HepG2 (cell line): ENCODE measurements at regions not wholly inside any gene's neighbourhood (a gene's known extent, or its start where the extent isn't known, plus 50 kb on each side); places are given as distances from the start of the nearest gene placed in this dataset.

Source experiments
- ATAC-seq: fragments of 200-7000 bp; cut with Tn5 transposase; 3 replicates; pipeline ENCODE4 v1.9.1; 2020; ENCODE audit warnings: mild to moderate bottlenecking, moderate library complexity
- BruUV-seq: library from RNA; stranded (reverse); fragments of 400-500 nt; replicated peaks from 2 replicates; lab custom pipeline; 2021; lab: Mats Ljungman, UMichigan
- CTCF ChIA-PET: fragments of 300-600 bp; formaldehyde crosslinking; extraction: SDS; loops from one replicate; lab custom pipeline; 2021; ENCODE audit warnings: low total read pairs, inconsistent platforms, low intra/inter-chr PET ratio; lab: Yijun Ruan, JAX
- POLR2A ChIA-PET: fragments of 350-600 bp; sonication (Branson Sonifier 250); formaldehyde crosslinking; loops from one replicate; lab custom pipeline; 2020; ENCODE audit warnings: antibody characterized with exemption, inconsistent platforms; lab: Yijun Ruan, JAX
- DNase-seq: peaks from one replicate; pipeline ENCODE4 v3.0.0-alpha.2; 2015; ENCODE audit warnings: low spot score
- FAIRE-seq: peaks from 3 replicates; lab custom pipeline; 2011; peaks lifted over from hg19 to GRCh38; lab: Jason Lieb, UNC
- H2AFZ ChIP-seq: one replicate; pipeline ENCODE4 v1.6.1; 2011; ENCODE audit warnings: low read length, inconsistent platforms
- H3K27ac ChIP-seq: fragments of 300-600 bp; 3 replicates; pipeline ENCODE4 v1.8.0; 2011; ENCODE audit warnings: mixed run types, mild to moderate bottlenecking, mixed read lengths, low read length, inconsistent platforms; ENCODE audit not compliant: insufficient read depth; ENCODE audit errors: extremely low read length
- H3K27me3 ChIP-seq, 2 experiments: fragments of 200-600 bp in 1 of 2; 2 replicates in 1 of 2; 3 replicates in 1 of 2; pipeline versions ENCODE4 v1.6.0 to v1.8.0; 2011; ENCODE audit warnings: low read length in 2 of 2, mild to moderate bottlenecking in 2 of 2, moderate library complexity in 2 of 2, inconsistent platforms in 1 of 2; ENCODE audit not compliant: insufficient read depth in 2 of 2, control insufficient read depth in 1 of 2
- H3K36me3 ChIP-seq, 2 experiments: fragments of 200-600 bp in 1 of 2; replicated peaks in 1 of 2; 2 replicates in 1 of 2; 3 replicates in 1 of 2; pipeline versions ENCODE4 v1.5.1 to v1.8.0; 2011; ENCODE audit warnings: low read length in 2 of 2, inconsistent platforms in 1 of 2; ENCODE audit not compliant: insufficient read depth in 2 of 2, control insufficient read depth in 1 of 2
- H3K4me1 ChIP-seq: 2 replicates; pipeline ENCODE4 v1.5.1; 2012; ENCODE audit warnings: low read length, inconsistent platforms; ENCODE audit not compliant: insufficient read depth
- H3K4me2 ChIP-seq: 2 replicates; pipeline ENCODE4 v1.6.0; 2011; ENCODE audit warnings: low read depth, low read length, inconsistent platforms
- H3K4me3 ChIP-seq, 3 experiments: fragments of 200-600 bp in 1 of 3; sonication (generic), shearing (Covaris generic) in 1 of 3; replicated peaks in 1 of 3; 2 replicates each; pipeline ENCODE4 v1.5.1; 2011 to 2016; ENCODE audit warnings: low read length in 3 of 3, inconsistent platforms in 2 of 3, low read depth in 2 of 3, mild to moderate bottlenecking in 2 of 3, control low read depth in 1 of 3, mixed read lengths in 1 of 3; ENCODE audit not compliant: insufficient read depth in 1 of 3
- H3K79me2 ChIP-seq: one replicate; pipeline ENCODE4 v1.6.1; 2011; ENCODE audit warnings: low read length, inconsistent platforms; ENCODE audit not compliant: insufficient read depth
- H3K9ac ChIP-seq: 2 replicates; pipeline ENCODE4 v1.6.0; 2011; ENCODE audit warnings: mild to moderate bottlenecking, low read depth, low read length, inconsistent platforms; ENCODE audit not compliant: insufficient read depth
- H3K9me3 ChIP-seq: 2 replicates; pipeline ENCODE4 v1.5.1; 2012; ENCODE audit warnings: mild to moderate bottlenecking, low read length
- H4K20me1 ChIP-seq: 2 replicates; pipeline ENCODE4 v1.6.0; 2011; ENCODE audit warnings: inconsistent platforms, mild to moderate bottlenecking, low read length, moderate library complexity; ENCODE audit not compliant: insufficient read depth
- BCLAF1 ChIP-seq: fragments of 450-650 bp; IDR thresholded peaks from 2 replicates; pipeline ENCODE4 v1.6.1; 2017; ENCODE audit warnings: mild to moderate bottlenecking
- NCOR1 ChIP-seq: fragments of 200-600 bp; sonication (generic); IDR thresholded peaks from 2 replicates; pipeline ENCODE4 v1.7.0; 2017; ENCODE audit warnings: antibody characterized with exemption, low read length, borderline replicate concordance
- NFKBIZ ChIP-seq: IDR thresholded peaks from 2 replicates; pipeline ENCODE4 v1.6.1; 2018; ENCODE audit warnings: missing genetic modification reagents, missing compliant biosample characterization
- PLSCR1 ChIP-seq: sonication (generic); formaldehyde crosslinking; IDR thresholded peaks from 2 replicates; pipeline ENCODE4 v1.5.0; 2020; ENCODE audit warnings: missing genetic modification reagents, mild to moderate bottlenecking, borderline replicate concordance
- RFXAP ChIP-seq: sonication (generic); formaldehyde crosslinking; IDR thresholded peaks from 2 replicates; pipeline ENCODE4 v1.4.0; 2020; ENCODE audit warnings: missing genetic modification reagents, borderline replicate concordance
- SAP130 ChIP-seq: IDR thresholded peaks from 2 replicates; pipeline ENCODE4 v1.6.1; 2016; ENCODE audit warnings: low read depth
- SPEN ChIP-seq: sonication (generic); formaldehyde crosslinking; IDR thresholded peaks from 2 replicates; pipeline ENCODE4 v1.5.1; 2020; ENCODE audit warnings: low read depth, mild to moderate bottlenecking, missing genetic modification reagents
- ZFP90 ChIP-seq: sonication (generic); formaldehyde crosslinking; IDR thresholded peaks from 2 replicates; pipeline ENCODE4 v1.8.0; 2022; ENCODE audit warnings: missing genetic modification reagents, mild to moderate bottlenecking, inconsistent platforms, borderline replicate concordance
- ZNF296 ChIP-seq: sonication (generic); formaldehyde crosslinking; conservative IDR thresholded peaks from 2 replicates; pipeline ENCODE4 v1.5.0; 2020; ENCODE audit warnings: mild to moderate bottlenecking, missing genetic modification reagents
- ZNF773 ChIP-seq: sonication (generic); formaldehyde crosslinking; IDR thresholded peaks from 2 replicates; pipeline ENCODE4 v1.4.0; 2020; ENCODE audit warnings: missing genetic modification reagents, borderline replicate concordance
- ZSCAN9 ChIP-seq: IDR thresholded peaks from 2 replicates; pipeline ENCODE4 v1.6.1; 2016; ENCODE audit warnings: borderline replicate concordance
- WGBS: methylation state at CpG from one replicate; pipeline ENCODE4 v1.1.6; 2017; ENCODE audit warnings: low lambda C conversion rate; 5-methylcytosine and 5-hydroxymethylcytosine counted together
- in situ Hi-C: cut with HindIII; loops from 2 replicates; pipeline ENCODE4 v1.10.0; 2017; ENCODE audit warnings: low pct_unique_long_range_greater_than_20kb; ENCODE audit not compliant: extremely low pct_ligation_motif_present
- intact Hi-C: fragments of 100-400 bp; cut with micrococcal nuclease; formaldehyde crosslinking; loops from one replicate; pipeline ENCODE4 v1.10.0; 2022; ENCODE audit not compliant: unreplicated experiment
- TF ChIP-seq, protein P1 (sequence below): sonication (generic); formaldehyde crosslinking; IDR thresholded peaks from 2 replicates; pipeline ENCODE4 v1.5.1; 2020; ENCODE audit warnings: missing genetic modification reagents, mild to moderate bottlenecking, borderline replicate concordance
- TF ChIP-seq, protein P2 (sequence below): sonication (generic); formaldehyde crosslinking; IDR thresholded peaks from 2 replicates; pipeline ENCODE4 v1.4.0; 2020; ENCODE audit warnings: missing genetic modification reagents
- TF ChIP-seq, protein P3 (sequence below): sonication (generic); formaldehyde crosslinking; IDR thresholded peaks from 2 replicates; pipeline ENCODE4 v1.5.0; 2020; ENCODE audit warnings: mild to moderate bottlenecking, missing genetic modification reagents

GRCh38 chr18:42268798-42269197 lies 313.8 kb downstream of the PIK3C3 start (continued):
- TF ChIP-seq, protein P1, sequence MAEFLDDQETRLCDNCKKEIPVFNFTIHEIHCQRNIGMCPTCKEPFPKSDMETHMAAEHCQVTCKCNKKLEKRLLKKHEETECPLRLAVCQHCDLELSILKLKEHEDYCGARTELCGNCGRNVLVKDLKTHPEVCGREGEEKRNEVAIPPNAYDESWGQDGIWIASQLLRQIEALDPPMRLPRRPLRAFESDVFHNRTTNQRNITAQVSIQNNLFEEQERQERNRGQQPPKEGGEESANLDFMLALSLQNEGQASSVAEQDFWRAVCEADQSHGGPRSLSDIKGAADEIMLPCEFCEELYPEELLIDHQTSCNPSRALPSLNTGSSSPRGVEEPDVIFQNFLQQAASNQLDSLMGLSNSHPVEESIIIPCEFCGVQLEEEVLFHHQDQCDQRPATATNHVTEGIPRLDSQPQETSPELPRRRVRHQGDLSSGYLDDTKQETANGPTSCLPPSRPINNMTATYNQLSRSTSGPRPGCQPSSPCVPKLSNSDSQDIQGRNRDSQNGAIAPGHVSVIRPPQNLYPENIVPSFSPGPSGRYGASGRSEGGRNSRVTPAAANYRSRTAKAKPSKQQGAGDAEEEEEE (CRISPR knock-in tag): no peak
- TF ChIP-seq ZFP90 (no peak), BCLAF1 (no peak)

- Histone ChIP-seq H3K9me3 (no peaks in the 10 kb centered on the region), H3K4me1 (no peaks in the 10 kb centered on the region), H2AFZ (no peak overlapping the region), H3K4me3 (no peak overlapping the region), H3K27me3 (no peaks in the 10 kb centered on the region), H3K27ac (no peak overlapping the region), H3K79me2 (no peaks in the 10 kb centered on the region), H4K20me1 (no peaks in the 10 kb centered on the region), H3K9ac (no peak overlapping the region), H3K4me2 (no peak overlapping the region), H3K36me3 (no peaks in the 10 kb centered on the region)
- DNase-seq: no peak
- no peak for ATAC-seq
- POLR2A ChIA-PET: no interaction called here
- intact Hi-C loops: no loop called here
- no TSS peak for BruUV-seq
- no peak for FAIRE-seq
- WGBS: 64% methylated on average over 8 of the region's 8 CpGs
- in situ Hi-C loops: loop anchor here (10.0 kb wide), 1 partner anchor 157 kb away; no protein-coding TSS in a partner anchor
- CTCF ChIA-PET: no interaction called here
- TF ChIP-seq PLSCR1 (no peak), ZNF773 (CRISPR knock-in tag) (no peak), RFXAP (CRISPR knock-in tag) (no peak), SPEN (no peak), NCOR1 (no peak), SAP130 (no peak), ZNF296 (CRISPR knock-in tag) (no peak), NFKBIZ (CRISPR knock-in tag) (no peak), ZSCAN9 (CRISPR knock-in tag) (no peak)
- TF ChIP-seq, protein P2, sequence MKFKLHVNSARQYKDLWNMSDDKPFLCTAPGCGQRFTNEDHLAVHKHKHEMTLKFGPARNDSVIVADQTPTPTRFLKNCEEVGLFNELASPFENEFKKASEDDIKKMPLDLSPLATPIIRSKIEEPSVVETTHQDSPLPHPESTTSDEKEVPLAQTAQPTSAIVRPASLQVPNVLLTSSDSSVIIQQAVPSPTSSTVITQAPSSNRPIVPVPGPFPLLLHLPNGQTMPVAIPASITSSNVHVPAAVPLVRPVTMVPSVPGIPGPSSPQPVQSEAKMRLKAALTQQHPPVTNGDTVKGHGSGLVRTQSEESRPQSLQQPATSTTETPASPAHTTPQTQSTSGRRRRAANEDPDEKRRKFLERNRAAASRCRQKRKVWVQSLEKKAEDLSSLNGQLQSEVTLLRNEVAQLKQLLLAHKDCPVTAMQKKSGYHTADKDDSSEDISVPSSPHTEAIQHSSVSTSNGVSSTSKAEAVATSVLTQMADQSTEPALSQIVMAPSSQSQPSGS (CRISPR knock-in tag): no peak
- TF ChIP-seq, protein P3, sequence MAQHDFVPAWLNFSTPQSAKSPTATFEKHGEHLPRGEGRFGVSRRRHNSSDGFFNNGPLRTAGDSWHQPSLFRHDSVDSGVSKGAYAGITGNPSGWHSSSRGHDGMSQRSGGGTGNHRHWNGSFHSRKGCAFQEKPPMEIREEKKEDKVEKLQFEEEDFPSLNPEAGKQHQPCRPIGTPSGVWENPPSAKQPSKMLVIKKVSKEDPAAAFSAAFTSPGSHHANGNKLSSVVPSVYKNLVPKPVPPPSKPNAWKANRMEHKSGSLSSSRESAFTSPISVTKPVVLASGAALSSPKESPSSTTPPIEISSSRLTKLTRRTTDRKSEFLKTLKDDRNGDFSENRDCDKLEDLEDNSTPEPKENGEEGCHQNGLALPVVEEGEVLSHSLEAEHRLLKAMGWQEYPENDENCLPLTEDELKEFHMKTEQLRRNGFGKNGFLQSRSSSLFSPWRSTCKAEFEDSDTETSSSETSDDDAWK (CRISPR knock-in tag): no peak
Observed at GRCh38 chr18:42271647-42272414, 316.8 kb downstream of the PIK3C3 start.
